ENCODE measurements at regions not wholly inside any gene's neighbourhood (a gene's known extent, or its start where the extent isn't known, plus 50 kb on each side); places are given as distances from the start of the nearest gene placed in this dataset.

GRCh38 chr7:110397927-110398660, 692.8 kb upstream of the LRRN3 start:
- intact Hi-C loops (cut with micrococcal nuclease), result no loop called here

DNA sequence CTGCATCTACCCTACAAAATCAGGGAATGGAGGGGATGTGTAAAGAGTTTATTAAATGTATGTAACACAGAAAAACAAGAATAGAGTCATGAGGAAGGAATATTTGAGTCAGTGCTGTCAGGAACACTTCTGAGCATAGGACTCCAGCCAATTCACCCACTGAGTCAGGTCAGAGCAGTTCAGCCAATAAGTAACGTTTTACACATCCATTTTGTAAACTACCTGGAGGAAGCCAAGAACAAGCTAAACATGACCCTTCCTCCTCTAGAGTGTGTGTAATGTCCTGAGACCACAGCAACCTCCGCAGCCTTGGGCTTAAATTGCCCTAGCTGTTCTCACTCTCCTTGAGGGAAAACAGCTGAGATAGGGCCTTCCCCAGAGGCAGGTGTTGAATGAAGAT, 691.5 kb upstream of the LRRN3 start:
- Histone ChIP-seq H3K4me2 (replicated peaks; ENCODE audit: extremely low read depth, low read length, poor library complexity, severe bottlenecking) (no peak overlapping the region), H3K36me3 (replicated peaks in 1 of 2; ENCODE audit: control insufficient read depth in 1 of 2, insufficient read depth in 2 of 2, low read length in 2 of 2) (no peaks in the 10 kb centered on the region), H4K20me1 (ENCODE audit: insufficient read depth, low read length) (no peaks in the 10 kb centered on the region), H3K9ac (ENCODE audit: insufficient read depth, low read length, poor library complexity, severe bottlenecking) (no peak overlapping the region), H3K4me1 (ENCODE audit: control insufficient read depth in 1 of 2, insufficient read depth in 2 of 2, low read length in 2 of 2) (no peaks in the 10 kb centered on the region), H3K27me3 (ENCODE audit: control insufficient read depth in 2 of 2, insufficient read depth in 2 of 2, low read length in 2 of 2) (no peaks in the 10 kb centered on the region), H3K79me2 (ENCODE audit: insufficient read depth, low read length) (no peaks in the 10 kb centered on the region), H3K4me3 (replicated peaks in 1 of 3; ENCODE audit: low read depth in 2 of 3, low read length in 3 of 3) (no peak overlapping the region), H3K9me3 (replicated peaks in 1 of 2; ENCODE audit: control insufficient read depth in 1 of 2, insufficient read depth in 1 of 2, low read length in 2 of 2) (no peaks in the 10 kb centered on the region), H2AFZ (ENCODE audit: insufficient read depth, low read depth, low read length, poor library complexity, severe bottlenecking) (no peak overlapping the region), H3K27ac (ENCODE audit: low read depth in 1 of 2, low read length in 2 of 2) (no peak overlapping the region)
- Mint-ChIP-seq H3K9me3 (peaks cover 0 to 6% (median 3%) of the 10 kb centered on the region in 7 donors), H3K27me3 (ENCODE audit: low read depth in 3 of 3) (no peaks in the 10 kb centered on the region), H3K4me1 (no peaks in the 10 kb centered on the region), H3K27ac (no peak overlapping the region), H3K36me3 (no peaks in the 10 kb centered on the region), H3K4me3 (no peak overlapping the region)
- intact Hi-C loops (cut with micrococcal nuclease), result no loop called here
- no peak for DNase-seq
- WGBS (ENCODE audit: insufficient coverage), result 67% methylated on average over 1 of the region's 2 CpGs
- TF ChIP-seq CTCF (IDR thresholded peaks at IDR 0.05), result no peak

More at GRCh38 chr7:110397927-110398660, 692.8 kb upstream of the LRRN3 start:
- Mint-ChIP-seq H3K4me1 (no peaks in the 10 kb centered on the region), H3K9me3 (peaks cover 0 to 5% (median 3%) of the 10 kb centered on the region in 7 donors), H3K27ac (no peak overlapping the region), H3K4me3 (no peak overlapping the region), H3K36me3 (no peaks in the 10 kb centered on the region), H3K27me3 (ENCODE audit: low read depth in 3 of 3) (no peaks in the 10 kb centered on the region)
- Histone ChIP-seq H3K36me3 (replicated peaks in 1 of 2; ENCODE audit: control insufficient read depth in 1 of 2, insufficient read depth in 2 of 2, low read length in 2 of 2) (no peaks in the 10 kb centered on the region), H3K27ac (ENCODE audit: low read depth in 1 of 2, low read length in 2 of 2) (no peak overlapping the region), H3K27me3 (ENCODE audit: control insufficient read depth in 2 of 2, insufficient read depth in 2 of 2, low read length in 2 of 2) (no peaks in the 10 kb centered on the region), H3K79me2 (ENCODE audit: insufficient read depth, low read length) (no peaks in the 10 kb centered on the region), H3K9me3 (replicated peaks in 1 of 2; ENCODE audit: control insufficient read depth in 1 of 2, insufficient read depth in 1 of 2, low read length in 2 of 2) (no peaks in the 10 kb centered on the region), H3K4me1 (ENCODE audit: control insufficient read depth in 1 of 2, insufficient read depth in 2 of 2, low read length in 2 of 2) (no peaks in the 10 kb centered on the region), H4K20me1 (ENCODE audit: insufficient read depth, low read length) (no peaks in the 10 kb centered on the region), H3K9ac (ENCODE audit: insufficient read depth, low read length, poor library complexity, severe bottlenecking) (no peak overlapping the region), H3K4me3 (replicated peaks in 1 of 3; ENCODE audit: low read depth in 2 of 3, low read length in 3 of 3) (no peak overlapping the region), H3K4me2 (replicated peaks; ENCODE audit: extremely low read depth, low read length, poor library complexity, severe bottlenecking) (no peak overlapping the region), H2AFZ (ENCODE audit: insufficient read depth, low read depth, low read length, poor library complexity, severe bottlenecking) (no peak overlapping the region)
- WGBS (ENCODE audit: insufficient coverage), result no CpG with 5 or more reads among the region's 6 CpGs
- TF ChIP-seq CTCF (IDR thresholded peaks at IDR 0.05), result no peak
- no peak for DNase-seq
